B cell (primary cell): ENCODE measurements at regions not wholly inside any gene's neighbourhood (a gene's known extent, or its start where the extent isn't known, plus 50 kb on each side); places are given as distances from the start of the nearest gene placed in this dataset.

Experiments
- ATAC-seq: fragments of 200-7000 bp; cut with Tn5 transposase; one replicate; pipeline ENCODE4 v1.10.0; 2021; ENCODE audit warnings: low read depth, mild to moderate bottlenecking, moderate number of reproducible peaks, moderate library complexity
- CTCF ChIA-PET: fragments of 350-600 bp; sonication (Branson Sonifier 250); formaldehyde crosslinking; loops from one replicate; lab custom pipeline; 2021; ENCODE audit warnings: antibody characterized with exemption, inconsistent platforms; lab: Charles Lee
- POLR2A ChIA-PET: fragments of 350-600 bp; sonication (Branson Sonifier 250); formaldehyde crosslinking; loops from one replicate; lab custom pipeline; 2021; ENCODE audit warnings: antibody characterized with exemption; lab: Charles Lee
- DNase-seq: peaks from one replicate; pipeline ENCODE4 v3.0.0; 2013
- H2AFZ ChIP-seq: 2 replicates; pipeline ENCODE4 v1.6.1; 2012; ENCODE audit warnings: mild to moderate bottlenecking, low read depth, low read length; ENCODE audit not compliant: insufficient read depth, poor library complexity, severe bottlenecking
- H3K27ac ChIP-seq, 2 donors: 1 replicate in 1 of 2; 2 replicates in 1 of 2; pipeline ENCODE4 v1.5.1; 2012 to 2013; ENCODE audit warnings: low read length in 2 of 2, mild to moderate bottlenecking in 2 of 2, moderate library complexity in 1 of 2
- H3K27me3 ChIP-seq, 4 experiments: fragments of 200-600 bp in 1 of 4; sonication (generic) in 1 of 4; replicated peaks in 1 of 4; 1 replicate in 2 of 4; 2 replicates in 2 of 4; pipeline versions ENCODE4 v1.6.1 to v1.7.0; 2013 to 2016; ENCODE audit warnings: low read length in 3 of 4, mild to moderate bottlenecking in 2 of 4, mixed read lengths in 1 of 4, moderate library complexity in 1 of 4; ENCODE audit not compliant: insufficient read depth in 4 of 4, control insufficient read depth in 3 of 4; ENCODE audit errors: control extremely low read depth in 1 of 4
- H3K36me3 ChIP-seq, 2 experiments: replicated peaks in 1 of 2; 1 replicate in 1 of 2; 2 replicates in 1 of 2; pipeline versions ENCODE4 v1.6.1 to v1.7.1; 2013; ENCODE audit warnings: low read length in 1 of 2; ENCODE audit not compliant: insufficient read depth in 2 of 2, control insufficient read depth in 1 of 2; ENCODE audit errors: control extremely low read depth in 1 of 2, extremely low read depth in 1 of 2
- H3K4me1 ChIP-seq, 2 donors: fragments of 200-600 bp in 1 of 2; sonication (generic) in 1 of 2; 1 replicate in 1 of 2; 2 replicates in 1 of 2; pipeline versions ENCODE4 v1.5.1 to v1.6.1; 2013 to 2017; ENCODE audit warnings: low read length in 2 of 2; ENCODE audit not compliant: control insufficient read depth in 2 of 2, insufficient read depth in 2 of 2
- H3K4me2 ChIP-seq: replicated peaks from 2 replicates; pipeline ENCODE3; 2012; ENCODE audit warnings: mild to moderate bottlenecking, low read depth, low read length; ENCODE audit not compliant: poor library complexity, severe bottlenecking
- H3K4me3 ChIP-seq, 5 experiments: fragments of 200-600 bp in 1 of 5; sonication (generic) in 1 of 5; 1 replicate in 3 of 5; 2 replicates in 2 of 5; pipeline versions ENCODE4 v1.5.1 to v1.7.0; 2011 to 2016; ENCODE audit warnings: low read length in 4 of 5, mild to moderate bottlenecking in 4 of 5, low read depth in 2 of 5, control low read depth in 1 of 5, moderate library complexity in 1 of 5; ENCODE audit not compliant: insufficient read depth in 1 of 5; ENCODE audit errors: control extremely low read depth in 1 of 5, extremely low read depth in 1 of 5
- H3K79me2 ChIP-seq: fragments of 200-600 bp; sonication (generic); one replicate; pipeline ENCODE4 v1.6.0; 2016; ENCODE audit warnings: low read length; ENCODE audit not compliant: control insufficient read depth, insufficient read depth
- H3K9ac ChIP-seq: fragments of 200-600 bp; sonication (generic); 2 replicates; pipeline ENCODE4 v1.6.1; 2017; ENCODE audit warnings: mild to moderate bottlenecking, low read length, moderate library complexity
- H3K9me3 ChIP-seq, 3 donors: one replicate each; pipeline versions ENCODE4 v1.6.1 to v1.7.1; 2013; ENCODE audit warnings: low read length in 2 of 3; ENCODE audit not compliant: control insufficient read depth in 2 of 3, insufficient read depth in 1 of 3; ENCODE audit errors: control extremely low read depth in 1 of 3
- H4K20me1 ChIP-seq: 2 replicates; pipeline ENCODE4 v1.6.0; 2012; ENCODE audit warnings: mild to moderate bottlenecking, low read length; ENCODE audit not compliant: insufficient read depth, control insufficient read depth, poor library complexity, severe bottlenecking
- H3K27ac Mint-ChIP-seq: one replicate; pipeline ENCODE4 v1.8.0; 2021; ENCODE audit warnings: mixed read lengths
- H3K27me3 Mint-ChIP-seq: one replicate; pipeline ENCODE4 v1.8.0; 2021; ENCODE audit warnings: mixed read lengths
- H3K4me1 Mint-ChIP-seq: one replicate; pipeline ENCODE4 v1.8.0; 2021; ENCODE audit warnings: mixed read lengths
- H3K4me3 Mint-ChIP-seq: one replicate; pipeline ENCODE4 v1.8.0; 2021; ENCODE audit warnings: mixed read lengths
- H3K9me3 Mint-ChIP-seq: one replicate; pipeline ENCODE4 v1.8.0; 2022; ENCODE audit warnings: mixed read lengths; ENCODE audit not compliant: insufficient read depth
- CTCF ChIP-seq: fragments of 200-600 bp; IDR thresholded peaks from one replicate; pipeline ENCODE4 v1.8.0; 2022; ENCODE audit warnings: antibody characterized with exemption, mild to moderate bottlenecking
- EZH2 ChIP-seq: IDR thresholded peaks from 2 replicates; pipeline ENCODE4 v1.6.1; 2012; ENCODE audit warnings: borderline replicate concordance, low read depth, mild to moderate bottlenecking, moderate library complexity, low read length; ENCODE audit not compliant: insufficient read depth, poor library complexity, severe bottlenecking
- WGBS: methylation state at CpG from one replicate; pipeline ENCODE4 v1.1.5; 2013; ENCODE audit warnings: missing lambda C conversion rate; ENCODE audit not compliant: insufficient coverage; 5-methylcytosine and 5-hydroxymethylcytosine counted together
- intact Hi-C: fragments of 100-400 bp; cut with micrococcal nuclease; formaldehyde crosslinking; loops from one replicate; pipeline ENCODE4 v1.10.0; 2022

- DNase-seq (no peak), ATAC-seq (no peak)
- TF ChIP-seq CTCF (no peak), EZH2 (no peak)
- H4K20me1 ChIP-seq, result no peaks in the 10 kb centered on the region
- no peak overlapping the region for H3K27ac ChIP-seq
- no peak overlapping the region for H3K9ac ChIP-seq
- no peak overlapping the region for H3K27ac Mint-ChIP-seq
- intact Hi-C loops, result no loop called here
- H3K4me1 Mint-ChIP-seq, result no peaks in the 10 kb centered on the region
- H3K79me2 ChIP-seq, result no peaks in the 10 kb centered on the region
- H3K27me3 ChIP-seq, result no peaks in the 10 kb centered on the region
- peaks cover 3% of the 10 kb centered on the region for H3K9me3 Mint-ChIP-seq
- no peaks in the 10 kb centered on the region for H3K27me3 Mint-ChIP-seq
- 71% methylated on average over 2 of the region's 4 CpGs for WGBS
- no peak overlapping the region for H3K4me3 Mint-ChIP-seq
- CTCF ChIA-PET, result no interaction called here
- H3K4me2 ChIP-seq, result no peak overlapping the region
- H3K4me3 ChIP-seq, result no peak overlapping the region
- peaks cover 0 to 20% (median 3%) of the 10 kb centered on the region in 3 donors for H3K9me3 ChIP-seq
- POLR2A ChIA-PET, result no interaction called here
- no peaks in the 10 kb centered on the region for H3K36me3 ChIP-seq
- H2AFZ ChIP-seq, result no peak overlapping the region
- H3K4me1 ChIP-seq, result no peaks in the 10 kb centered on the region
Observed at GRCh38 chr19:21611659-21612402, 106.4 kb downstream of the ZNF429 start.

- POLR2A ChIA-PET, result no interaction called here
- ATAC-seq, result no peak
- H3K27ac ChIP-seq, result no peak overlapping the region
Observed at GRCh38 chr19:21610787-21611186, 105.4 kb downstream of the ZNF429 start.

More at GRCh38 chr19:21610787-21611186, 105.4 kb downstream of the ZNF429 start:
- Mint-ChIP-seq H3K4me1 (no peaks in the 10 kb centered on the region), H3K4me3 (no peak overlapping the region), H3K27ac (no peak overlapping the region), H3K9me3 (peaks cover 3% of the 10 kb centered on the region), H3K27me3 (no peaks in the 10 kb centered on the region)
- H4K20me1 ChIP-seq, result no peaks in the 10 kb centered on the region
- no peak overlapping the region for H3K4me2 ChIP-seq
- H3K9ac ChIP-seq, result no peak overlapping the region
- CTCF ChIA-PET, result no interaction called here
- no peak overlapping the region for H2AFZ ChIP-seq
- H3K9me3 ChIP-seq, result peaks cover 0 to 14% (median 3%) of the 10 kb centered on the region in 3 donors
- no peaks in the 10 kb centered on the region for H3K27me3 ChIP-seq
- WGBS, result 100% methylated on average over 1 of the region's 1 CpG
- no peaks in the 10 kb centered on the region for H3K4me1 ChIP-seq
- H3K36me3 ChIP-seq, result no peaks in the 10 kb centered on the region
- DNase-seq, result no peak
- intact Hi-C loops, result no loop called here
- H3K4me3 ChIP-seq, result no peak overlapping the region
- no peak for TF ChIP-seq CTCF
- TF ChIP-seq EZH2, result no peak
- H3K79me2 ChIP-seq, result no peaks in the 10 kb centered on the region
